GM12878 (cell line): ENCODE measurements at regions not wholly inside any gene's neighbourhood (a gene's known extent, or its start where the extent isn't known, plus 50 kb on each side); places are given as distances from the start of the nearest gene placed in this dataset.

ENCODE experiments used
- ATAC-seq: fragments of 200-7000 bp; cut with Tn5 transposase; 3 replicates; pipeline ENCODE4 v1.9.1; 2020; ENCODE audit warnings: mild to moderate bottlenecking, moderate library complexity
- BruUV-seq: library from RNA; stranded (reverse); fragments of 400-500 nt; replicated peaks from 2 replicates; lab custom pipeline; 2021; lab: Mats Ljungman, UMichigan
- CTCF ChIA-PET: fragments of 300-600 bp; sonication (Branson Sonifier 250); formaldehyde crosslinking; extraction: SDS; loops from one replicate; lab custom pipeline; 2021; ENCODE audit warnings: inconsistent platforms; lab: Yijun Ruan, JAX
- POLR2A ChIA-PET: fragments of 350-600 bp; formaldehyde crosslinking; extraction: SDS; loops from one replicate; lab custom pipeline; 2021; ENCODE audit warnings: inconsistent platforms; lab: Charles Lee
- RAD21 ChIA-PET: fragments of 300-600 bp; sonication (Branson Sonifier 250); formaldehyde crosslinking; loops from one replicate; lab custom pipeline; 2023; ENCODE audit warnings: antibody characterized with exemption; ENCODE audit not compliant: unreplicated experiment; lab: Charles Lee
- SMC1A ChIA-PET: fragments of 300-600 bp; sonication (Branson Sonifier 250); formaldehyde crosslinking; loops from one replicate; lab custom pipeline; 2023; ENCODE audit not compliant: unreplicated experiment, uncharacterized antibody; lab: Charles Lee
- DNase-seq: peaks from one replicate; pipeline ENCODE4 v3.0.0-alpha.2; 2011; ENCODE audit warnings: low read depth, low spot score
- FAIRE-seq: peaks from 3 replicates; lab custom pipeline; 2011; peaks lifted over from hg19 to GRCh38; lab: Jason Lieb, UNC
- H2AFZ ChIP-seq: 2 replicates; pipeline ENCODE4 v1.6.0; 2011; ENCODE audit warnings: low read depth, low read length, control low read depth; ENCODE audit not compliant: control insufficient read depth
- H3K27ac ChIP-seq: 2 replicates; pipeline ENCODE4 v1.5.1; 2011; ENCODE audit warnings: control low read depth; ENCODE audit not compliant: control insufficient read depth, insufficient read depth
- H3K27me3 ChIP-seq, 2 experiments: replicated peaks in 1 of 2; 2 replicates each; pipeline versions ENCODE4 v1.6.0 to v1.6.1; 2011; ENCODE audit warnings: low read length in 1 of 2; ENCODE audit not compliant: control insufficient read depth in 2 of 2, insufficient read depth in 2 of 2
- H3K36me3 ChIP-seq, 2 experiments: 2 replicates each; pipeline ENCODE4 v1.5.1; 2011; ENCODE audit warnings: low read length in 1 of 2; ENCODE audit not compliant: control insufficient read depth in 2 of 2, insufficient read depth in 2 of 2
- H3K4me1 ChIP-seq: 2 replicates; pipeline ENCODE4 v1.6.1; 2011; ENCODE audit warnings: mild to moderate bottlenecking, low read length, moderate library complexity, mixed read lengths; ENCODE audit not compliant: control insufficient read depth, insufficient read depth
- H3K4me2 ChIP-seq: 2 replicates; pipeline ENCODE4 v1.6.0; 2011; ENCODE audit warnings: control low read depth; ENCODE audit not compliant: control insufficient read depth, insufficient read depth
- H3K4me3 ChIP-seq: fragments of 200-600 bp; sonication (generic); 2 replicates; pipeline ENCODE4 v1.5.1; 2016
- H3K79me2 ChIP-seq: 2 replicates; pipeline ENCODE4 v1.6.0; 2011; ENCODE audit warnings: low read length; ENCODE audit not compliant: control insufficient read depth, insufficient read depth
- H3K9ac ChIP-seq: 2 replicates; pipeline ENCODE4 v1.8.0; 2011; ENCODE audit warnings: low read length, control low read depth, mixed read lengths; ENCODE audit not compliant: control insufficient read depth, insufficient read depth
- H3K9me3 ChIP-seq: replicated peaks from 3 replicates; pipeline ENCODE4 v1.5.1; 2011; ENCODE audit warnings: mild to moderate bottlenecking, low read length; ENCODE audit not compliant: control insufficient read depth, insufficient read depth
- H4K20me1 ChIP-seq: 2 replicates; pipeline ENCODE4 v1.6.0; 2011; ENCODE audit not compliant: control insufficient read depth, insufficient read depth
- CBFB ChIP-seq: IDR thresholded peaks from 2 replicates; pipeline ENCODE4 v1.6.1; 2016; ENCODE audit warnings: antibody characterized with exemption, low read depth
- E2F4 ChIP-seq: IDR thresholded peaks from 2 replicates; pipeline ENCODE4 v1.6.1; 2012; ENCODE audit warnings: low read depth, low read length, improper control_type of control experiment
- ETV6 ChIP-seq, 2 experiments: fragments of 450-650 bp in 1 of 2; IDR thresholded peaks in 1 of 2; conservative IDR thresholded peaks in 1 of 2; 2 replicates each; pipeline ENCODE4 v1.6.1; 2014; ENCODE audit warnings: antibody characterized with exemption in 1 of 2, borderline replicate concordance in 1 of 2, low read depth in 1 of 2, mild to moderate bottlenecking in 1 of 2, moderate library complexity in 1 of 2
- HCFC1 ChIP-seq: fragments of 150-350 bp; IDR thresholded peaks from 2 replicates; pipeline ENCODE4 v1.6.1; 2014; ENCODE audit warnings: low read length
- HSF1 ChIP-seq: fragments of 150-350 bp; IDR thresholded peaks from 2 replicates; pipeline ENCODE4 v1.6.1; 2014; ENCODE audit warnings: mild to moderate bottlenecking, low read depth, low read length
- PKNOX1 ChIP-seq: fragments of 450-650 bp; IDR thresholded peaks from 2 replicates; pipeline ENCODE4 v1.6.1; 2016; ENCODE audit warnings: mild to moderate bottlenecking
- SPI1 ChIP-seq: IDR thresholded peaks from 2 replicates; pipeline ENCODE4 v1.6.1; 2011; ENCODE audit warnings: low read depth, mild to moderate bottlenecking, low read length, moderate library complexity, borderline replicate concordance; ENCODE audit not compliant: insufficient read depth
- ZNF24 ChIP-seq: fragments of 450-650 bp; IDR thresholded peaks from 2 replicates; pipeline ENCODE4 v1.6.1; 2017; ENCODE audit warnings: antibody characterized with exemption, mild to moderate bottlenecking
- WGBS: methylation state at CpG from one replicate; pipeline ENCODE4 v1.1.6; 2016; ENCODE audit warnings: low lambda C conversion rate; ENCODE audit not compliant: insufficient replicate concordance, insufficient coverage; ENCODE audit errors: missing lambda C conversion rate; 5-methylcytosine and 5-hydroxymethylcytosine counted together
- in situ Hi-C: fragments of 300-500 bp; cut with MboI; formaldehyde crosslinking; loops from 9 replicates; pipeline ENCODE4 v1.14.3; 2018; ENCODE audit warnings: mixed read lengths
- intact Hi-C: fragments of 100-400 bp; cut with micrococcal nuclease; formaldehyde crosslinking; loops from one replicate; pipeline ENCODE4 v1.14.2; 2022; ENCODE audit not compliant: unreplicated experiment

- POLR2A ChIA-PET = no interaction called here
- H3K27ac ChIP-seq = no peak overlapping the region
- H3K36me3 ChIP-seq = no peaks in the 10 kb centered on the region
- no peak overlapping the region for H3K4me3 ChIP-seq
- intact Hi-C loops = no loop called here
- no peaks in the 10 kb centered on the region; a peak in 1 of 4 replicates for H3K27me3 ChIP-seq
- no peak overlapping the region for H3K9ac ChIP-seq
- no TSS peak for BruUV-seq
- DNase-seq = no peak
- no peak for ATAC-seq
- H3K4me2 ChIP-seq = no peak overlapping the region
- FAIRE-seq = no peak
- no peaks in the 10 kb centered on the region for H4K20me1 ChIP-seq
- H3K9me3 ChIP-seq = no peaks in the 10 kb centered on the region
- H3K4me1 ChIP-seq = no peaks in the 10 kb centered on the region
- 36% methylated on average over 2 of the region's 2 CpGs for WGBS
- in situ Hi-C loops = no loop called here
- no peaks in the 10 kb centered on the region for H3K79me2 ChIP-seq
- CTCF ChIA-PET = no interaction called here
- no peak overlapping the region for H2AFZ ChIP-seq
- RAD21 ChIA-PET = no interaction called here
- SMC1A ChIA-PET = no interaction called here
- TF ChIP-seq SPI1 (no peak), ETV6 (conservative IDR thresholded peaks at IDR 0.05 in 1 of 2, IDR thresholded peaks at IDR 0.05 in 1 of 2; ENCODE audit: borderline replicate concordance in 1 of 2, low read depth in 1 of 2) (no peak), HCFC1 (no peak), ZNF24 (no peak), PKNOX1 (no peak), E2F4 (no peak), HSF1 (no peak), CBFB (no peak)
Measured at GRCh38 chr6:4464638-4465037, 311.6 kb upstream of the CDYL start.
